ENCODE measurements at regions not wholly inside any gene's neighbourhood (a gene's known extent, or its start where the extent isn't known, plus 50 kb on each side); places are given as distances from the start of the nearest gene placed in this dataset.

GRCh38 chr10:3857318-3857717, 72.3 kb upstream of the KLF6 start:
- TF ChIP-seq CTCF (IDR thresholded peaks at IDR 0.05; ENCODE audit: unreplicated experiment): no peak
- Mint-ChIP-seq H3K27me3 (ENCODE audit: low read depth) (no peaks in the 10 kb centered on the region), H3K9me3 (no peaks in the 10 kb centered on the region), H3K4me3 (no peak overlapping the region), H3K27ac (no peak overlapping the region), H3K36me3 (no peaks in the 10 kb centered on the region), H3K4me1 (peaks cover 24% of the 10 kb centered on the region)
- no peak for DNase-seq (ENCODE audit: low spot score in 2 of 2, unreplicated experiment in 2 of 2)

DNA sequence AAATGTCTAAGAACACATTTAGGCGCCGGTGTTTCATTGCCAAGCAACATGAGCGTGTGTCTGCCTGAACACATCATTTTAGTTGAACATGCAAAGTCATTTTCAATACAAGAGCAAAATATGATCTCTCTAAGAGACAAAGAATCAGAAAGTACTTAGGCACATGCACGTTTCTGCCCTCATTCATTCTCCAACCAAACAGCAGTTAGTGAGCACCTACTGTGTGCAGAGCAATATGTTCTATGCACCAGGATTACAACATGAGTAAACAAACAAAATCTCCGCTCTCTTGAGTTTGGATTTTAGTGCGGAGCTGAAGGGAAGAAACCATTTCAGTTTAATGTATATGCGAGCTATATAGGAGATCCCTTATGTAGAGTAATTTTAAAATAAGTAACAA, 71.6 kb upstream of the KLF6 start:
- no peak for TF ChIP-seq CTCF (IDR thresholded peaks at IDR 0.05; ENCODE audit: unreplicated experiment)
- Mint-ChIP-seq H3K9me3 (no peaks in the 10 kb centered on the region), H3K27ac (no peak overlapping the region), H3K27me3 (ENCODE audit: low read depth) (no peaks in the 10 kb centered on the region), H3K4me1 (peaks cover 31% of the 10 kb centered on the region), H3K36me3 (no peaks in the 10 kb centered on the region), H3K4me3 (no peak overlapping the region)
- DNase-seq (ENCODE audit: low spot score in 2 of 2, unreplicated experiment in 2 of 2): no peak

GRCh38 chr10:3853547-3854303, 68.7 kb upstream of the KLF6 start:
- H3K36me3 Mint-ChIP-seq: no peaks in the 10 kb centered on the region
- DNase-seq (ENCODE audit: low spot score in 2 of 2, unreplicated experiment in 2 of 2): no peak
- H3K4me3 Mint-ChIP-seq: no peak overlapping the region

GRCh38 chr10:3853016-3853415, 68.0 kb upstream of the KLF6 start:
- H3K4me1 Mint-ChIP-seq: peaks cover 32% of the 10 kb centered on the region
- no peaks in the 10 kb centered on the region for H3K36me3 Mint-ChIP-seq
- DNase-seq (ENCODE audit: low spot score in 2 of 2, unreplicated experiment in 2 of 2): no peak
- H3K27me3 Mint-ChIP-seq (ENCODE audit: low read depth): no peaks in the 10 kb centered on the region
- peak overlapping the region; percentile 56 for H3K27ac Mint-ChIP-seq
- no peak for TF ChIP-seq CTCF (IDR thresholded peaks at IDR 0.05; ENCODE audit: unreplicated experiment)
- no peaks in the 10 kb centered on the region for H3K9me3 Mint-ChIP-seq
- no peak overlapping the region for H3K4me3 Mint-ChIP-seq

More at GRCh38 chr10:3853547-3854303, 68.7 kb upstream of the KLF6 start:
- H3K27ac Mint-ChIP-seq: peak overlapping the region; percentile 56
- peaks cover 32% of the 10 kb centered on the region for H3K4me1 Mint-ChIP-seq
- H3K27me3 Mint-ChIP-seq (ENCODE audit: low read depth): no peaks in the 10 kb centered on the region
- no peaks in the 10 kb centered on the region for H3K9me3 Mint-ChIP-seq
- no peak for TF ChIP-seq CTCF (IDR thresholded peaks at IDR 0.05; ENCODE audit: unreplicated experiment)

DNA sequence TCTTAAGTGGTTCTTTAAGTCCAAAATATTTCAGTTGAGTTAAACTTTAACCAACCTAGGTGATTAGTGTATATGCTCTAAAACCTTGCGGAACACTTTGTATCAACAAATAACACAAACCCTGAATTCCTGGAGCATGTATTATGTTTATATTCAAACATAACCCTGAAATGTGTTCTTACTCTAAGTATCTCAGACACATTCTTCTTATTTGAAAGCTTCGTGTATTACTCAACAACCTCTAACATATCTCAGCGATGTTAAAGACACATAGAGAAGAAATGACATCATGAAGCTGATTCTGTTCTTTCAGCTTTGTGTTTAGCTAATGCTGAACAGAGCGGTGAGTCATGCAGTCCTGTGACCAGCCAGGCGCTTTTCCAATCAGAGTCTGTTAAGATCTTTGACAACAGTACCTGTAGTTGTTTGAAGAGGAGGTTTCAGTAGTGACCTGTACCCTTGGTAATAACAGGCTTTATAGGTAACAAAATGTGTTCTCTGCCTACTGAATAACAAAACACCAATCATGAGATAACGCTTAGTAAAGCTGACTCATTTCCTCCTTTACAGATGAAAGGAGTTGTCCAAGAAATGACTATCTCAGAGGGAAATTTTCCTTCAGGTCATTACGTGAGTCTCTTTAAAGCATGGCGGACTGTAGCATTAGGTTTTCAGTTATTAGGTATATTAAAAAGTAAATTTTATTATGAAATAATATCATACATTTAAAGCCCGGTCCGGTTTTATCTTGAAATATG, 67.3 kb upstream of the KLF6 start:
- H3K36me3 Mint-ChIP-seq: no peaks in the 10 kb centered on the region
- peak overlapping the region; percentile 92 for H3K27ac Mint-ChIP-seq
- no peak for DNase-seq (ENCODE audit: low spot score in 2 of 2, unreplicated experiment in 2 of 2)
- H3K4me1 Mint-ChIP-seq: peaks cover 32% of the 10 kb centered on the region
- no peak for TF ChIP-seq CTCF (IDR thresholded peaks at IDR 0.05; ENCODE audit: unreplicated experiment)
- H3K9me3 Mint-ChIP-seq: no peaks in the 10 kb centered on the region
- H3K27me3 Mint-ChIP-seq (ENCODE audit: low read depth): no peaks in the 10 kb centered on the region
- H3K4me3 Mint-ChIP-seq: no peak overlapping the region
